ENCODE measurements at regions not wholly inside any gene's neighbourhood (a gene's known extent, or its start where the extent isn't known, plus 50 kb on each side); places are given as distances from the start of the nearest gene placed in this dataset.

DNA sequence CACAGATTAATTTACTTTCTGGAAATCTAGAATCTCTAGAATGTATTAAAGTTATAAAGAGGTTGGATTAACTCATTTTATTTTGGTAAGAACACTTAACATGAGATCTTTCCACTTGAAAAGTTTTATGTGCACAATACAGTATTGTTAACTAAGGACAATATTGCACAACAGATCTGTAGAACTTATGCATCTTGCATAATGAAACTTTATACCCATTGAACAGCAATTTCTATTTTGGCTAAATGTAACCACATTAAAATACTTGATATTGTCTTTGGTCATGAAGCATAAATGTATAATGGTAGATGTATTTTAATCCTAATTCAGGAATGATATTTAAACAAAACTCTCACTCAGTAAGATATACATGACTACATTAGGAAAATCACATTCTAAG is 203.8 kb downstream of the SNX19 start:
- no peaks in the 10 kb centered on the region for H3K79me2 ChIP-seq (ENCODE audit: control insufficient read depth, insufficient read depth, low read length)
- dilution Hi-C loops (cut with MboI; ENCODE audit: extremely low pct_ligation_motif_present, low sequenced_read_pairs) = no loop called here
- no peaks in the 10 kb centered on the region for H3K9me3 ChIP-seq (ENCODE audit: control insufficient read depth, low read depth, low read length)
- TF ChIP-seq EZH2 (IDR thresholded peaks at IDR 0.05; ENCODE audit: low read length) (no peak), CTCF (optimal IDR thresholded peaks at IDR 0.05 in 1 of 3, IDR thresholded peaks at IDR 0.05 in 1 of 3, conservative IDR thresholded peaks at IDR 0.05 in 1 of 3; ENCODE audit: extremely low read depth in 1 of 3, insufficient read depth in 2 of 3, low read length in 3 of 3) (no peak)
- H2AFZ ChIP-seq (ENCODE audit: control insufficient read depth, low read length) = no peak overlapping the region
- no peaks in the 10 kb centered on the region for H3K4me1 ChIP-seq (ENCODE audit: control insufficient read depth, extremely low read depth, insufficient read depth, low read length)
- no peaks in the 10 kb centered on the region for H4K20me1 ChIP-seq (ENCODE audit: control insufficient read depth, extremely low read depth, insufficient read depth, low read length)
- H3K36me3 ChIP-seq (ENCODE audit: control insufficient read depth in 2 of 2, extremely low read depth in 1 of 2, insufficient read depth in 2 of 2, low read length in 2 of 2) = no peaks in the 10 kb centered on the region
- no peaks in the 10 kb centered on the region for H3K27me3 ChIP-seq (ENCODE audit: control insufficient read depth, extremely low read depth, insufficient read depth, low read length)
- no peak overlapping the region for H3K4me3 ChIP-seq (ENCODE audit: control insufficient read depth in 2 of 3, extremely low read depth in 1 of 3, insufficient read depth in 2 of 3, low read depth in 1 of 3, low read length in 3 of 3)
- no peak for DNase-seq (ENCODE audit: low read depth, low spot score)
- FAIRE-seq = no peak
- no peak overlapping the region for H3K9ac ChIP-seq (ENCODE audit: control insufficient read depth, extremely low read depth, insufficient read depth, low read length)
- H3K27ac ChIP-seq (ENCODE audit: control insufficient read depth, insufficient read depth, low read length) = no peak overlapping the region
- no peaks in the 10 kb centered on the region for H3K9me1 ChIP-seq (ENCODE audit: control insufficient read depth, extremely low read depth, insufficient read depth, low read length)
- H3K4me2 ChIP-seq (ENCODE audit: control insufficient read depth, extremely low read depth, insufficient read depth, low read depth, low read length) = no peak overlapping the region

- no peak overlapping the region for H2AFZ ChIP-seq (ENCODE audit: control insufficient read depth, low read length)
- FAIRE-seq (no peak), DNase-seq (ENCODE audit: low read depth, low spot score) (no peak)
- H3K9ac ChIP-seq (ENCODE audit: control insufficient read depth, extremely low read depth, insufficient read depth, low read length) = no peak overlapping the region
- no peaks in the 10 kb centered on the region for H4K20me1 ChIP-seq (ENCODE audit: control insufficient read depth, extremely low read depth, insufficient read depth, low read length)
- no peaks in the 10 kb centered on the region for H3K9me3 ChIP-seq (ENCODE audit: control insufficient read depth, low read depth, low read length)
- H3K4me1 ChIP-seq (ENCODE audit: control insufficient read depth, extremely low read depth, insufficient read depth, low read length) = no peaks in the 10 kb centered on the region
- H3K36me3 ChIP-seq (ENCODE audit: control insufficient read depth in 2 of 2, extremely low read depth in 1 of 2, insufficient read depth in 2 of 2, low read length in 2 of 2) = no peaks in the 10 kb centered on the region
- TF ChIP-seq EZH2 (IDR thresholded peaks at IDR 0.05; ENCODE audit: low read length) = no peak
- no peak for TF ChIP-seq CTCF (optimal IDR thresholded peaks at IDR 0.05 in 1 of 3, IDR thresholded peaks at IDR 0.05 in 1 of 3, conservative IDR thresholded peaks at IDR 0.05 in 1 of 3; ENCODE audit: extremely low read depth in 1 of 3, insufficient read depth in 2 of 3, low read length in 3 of 3)
- H3K4me2 ChIP-seq (ENCODE audit: control insufficient read depth, extremely low read depth, insufficient read depth, low read depth, low read length) = no peak overlapping the region
- no peaks in the 10 kb centered on the region for H3K9me1 ChIP-seq (ENCODE audit: control insufficient read depth, extremely low read depth, insufficient read depth, low read length)
- no peaks in the 10 kb centered on the region for H3K79me2 ChIP-seq (ENCODE audit: control insufficient read depth, insufficient read depth, low read length)
- no peak overlapping the region for H3K27ac ChIP-seq (ENCODE audit: control insufficient read depth, insufficient read depth, low read length)
- no peak overlapping the region for H3K4me3 ChIP-seq (ENCODE audit: control insufficient read depth in 2 of 3, extremely low read depth in 1 of 3, insufficient read depth in 2 of 3, low read depth in 1 of 3, low read length in 3 of 3)
- dilution Hi-C loops (cut with MboI; ENCODE audit: extremely low pct_ligation_motif_present, low sequenced_read_pairs) = no loop called here
- H3K27me3 ChIP-seq (ENCODE audit: control insufficient read depth, extremely low read depth, insufficient read depth, low read length) = no peaks in the 10 kb centered on the region
Measured at GRCh38 chr11:130715085-130715876, 201.0 kb downstream of the SNX19 start.
